ENCODE measurements at regions not wholly inside any gene's neighbourhood (a gene's known extent, or its start where the extent isn't known, plus 50 kb on each side); places are given as distances from the start of the nearest gene placed in this dataset.

- H3K4me3 ChIP-seq, result no peak overlapping the region
- no peak for DNase-seq (ENCODE audit: low read depth, low spot score)
- H3K27ac ChIP-seq, result no peak overlapping the region
- H3K9me3 ChIP-seq (ENCODE audit: low read depth, low read length), result no peaks in the 10 kb centered on the region
- no peak for TF ChIP-seq POLR2AphosphoS5 (IDR thresholded peaks at IDR 0.05; ENCODE audit: borderline replicate concordance, low read depth, low read length)
- no peak overlapping the region for H3K9ac ChIP-seq (ENCODE audit: insufficient read length)
- no peaks in the 10 kb centered on the region for H3K36me3 ChIP-seq (ENCODE audit: insufficient read depth, low read length)
Observed at GRCh38 chr11:44450295-44450932, 115.0 kb upstream of the CD82 start.

- Histone ChIP-seq H3K9ac (ENCODE audit: insufficient read length) (no peak overlapping the region), H3K9me3 (ENCODE audit: low read depth, low read length) (no peaks in the 10 kb centered on the region), H3K36me3 (ENCODE audit: insufficient read depth, low read length) (no peaks in the 10 kb centered on the region), H3K27ac (no peak overlapping the region), H3K4me3 (no peak overlapping the region)
- TF ChIP-seq EZH2 (IDR thresholded peaks at IDR 0.05) (no peak), POLR2AphosphoS5 (IDR thresholded peaks at IDR 0.05; ENCODE audit: borderline replicate concordance, low read depth, low read length) (no peak), FOXP2 (optimal IDR thresholded peaks at IDR 0.05; ENCODE audit: control extremely low read depth, extremely low read length, insufficient read depth) (no peak)
- no peak for DNase-seq (ENCODE audit: low read depth, low spot score)
Observed at GRCh38 chr11:44451706-44452105, 113.8 kb upstream of the CD82 start.

- no peak overlapping the region for H3K27ac ChIP-seq
- no peaks in the 10 kb centered on the region for H3K36me3 ChIP-seq (ENCODE audit: insufficient read depth, low read length)
- no peaks in the 10 kb centered on the region for H3K9me3 ChIP-seq (ENCODE audit: low read depth, low read length)
- H3K4me3 ChIP-seq, result no peak overlapping the region
- H3K9ac ChIP-seq (ENCODE audit: insufficient read length), result no peak overlapping the region
- DNase-seq (ENCODE audit: low read depth, low spot score), result no peak
- no peak for TF ChIP-seq FOXP2 (optimal IDR thresholded peaks at IDR 0.05; ENCODE audit: control extremely low read depth, extremely low read length, insufficient read depth)
- TF ChIP-seq POLR2AphosphoS5 (IDR thresholded peaks at IDR 0.05; ENCODE audit: borderline replicate concordance, low read depth, low read length), result no peak
- TF ChIP-seq EZH2 (IDR thresholded peaks at IDR 0.05), result no peak
Observed at GRCh38 chr11:44452827-44453572, 112.5 kb upstream of the CD82 start.

GRCh38 chr11:44453871-44454270, 111.6 kb upstream of the CD82 start:
- Histone ChIP-seq H3K27ac (no peak overlapping the region), H3K9ac (ENCODE audit: insufficient read length) (no peak overlapping the region), H3K4me3 (no peak overlapping the region), H3K9me3 (ENCODE audit: low read depth, low read length) (no peaks in the 10 kb centered on the region), H3K36me3 (ENCODE audit: insufficient read depth, low read length) (no peaks in the 10 kb centered on the region)
- TF ChIP-seq POLR2AphosphoS5 (IDR thresholded peaks at IDR 0.05; ENCODE audit: borderline replicate concordance, low read depth, low read length) (no peak), FOXP2 (optimal IDR thresholded peaks at IDR 0.05; ENCODE audit: control extremely low read depth, extremely low read length, insufficient read depth) (no peak), EZH2 (IDR thresholded peaks at IDR 0.05) (no peak)
- DNase-seq (ENCODE audit: low read depth, low spot score), result no peak

GRCh38 chr11:44454666-44455065, 110.8 kb upstream of the CD82 start:
- H3K27ac ChIP-seq, result no peak overlapping the region
- no peak overlapping the region for H3K9ac ChIP-seq (ENCODE audit: insufficient read length)
- H3K9me3 ChIP-seq (ENCODE audit: low read depth, low read length), result no peaks in the 10 kb centered on the region
- no peak overlapping the region for H3K4me3 ChIP-seq
- TF ChIP-seq FOXP2 (optimal IDR thresholded peaks at IDR 0.05; ENCODE audit: control extremely low read depth, extremely low read length, insufficient read depth), result no peak
- H3K36me3 ChIP-seq (ENCODE audit: insufficient read depth, low read length), result no peaks in the 10 kb centered on the region
- no peak for DNase-seq (ENCODE audit: low read depth, low spot score)

GRCh38 chr11:44456544-44457300, 108.7 kb upstream of the CD82 start:
- TF ChIP-seq FOXP2 (optimal IDR thresholded peaks at IDR 0.05; ENCODE audit: control extremely low read depth, extremely low read length, insufficient read depth) (no peak), EZH2 (IDR thresholded peaks at IDR 0.05) (no peak), POLR2AphosphoS5 (IDR thresholded peaks at IDR 0.05; ENCODE audit: borderline replicate concordance, low read depth, low read length) (no peak)
- no peak overlapping the region for H3K9ac ChIP-seq (ENCODE audit: insufficient read length)
- no peak overlapping the region for H3K27ac ChIP-seq
- no peak for DNase-seq (ENCODE audit: low read depth, low spot score)
- H3K36me3 ChIP-seq (ENCODE audit: insufficient read depth, low read length), result no peaks in the 10 kb centered on the region
- no peaks in the 10 kb centered on the region for H3K9me3 ChIP-seq (ENCODE audit: low read depth, low read length)
- H3K4me3 ChIP-seq, result no peak overlapping the region

- no peak overlapping the region for H3K4me3 ChIP-seq
- no peak for DNase-seq (ENCODE audit: low read depth, low spot score)
- no peak overlapping the region for H3K9ac ChIP-seq (ENCODE audit: insufficient read length)
- TF ChIP-seq POLR2AphosphoS5 (IDR thresholded peaks at IDR 0.05; ENCODE audit: borderline replicate concordance, low read depth, low read length), result no peak
- TF ChIP-seq EZH2 (IDR thresholded peaks at IDR 0.05), result no peak
- TF ChIP-seq FOXP2 (optimal IDR thresholded peaks at IDR 0.05; ENCODE audit: control extremely low read depth, extremely low read length, insufficient read depth), result no peak
- no peaks in the 10 kb centered on the region for H3K36me3 ChIP-seq (ENCODE audit: insufficient read depth, low read length)
- H3K27ac ChIP-seq, result no peak overlapping the region
- no peaks in the 10 kb centered on the region for H3K9me3 ChIP-seq (ENCODE audit: low read depth, low read length)
Observed at GRCh38 chr11:44457862-44458261, 107.6 kb upstream of the CD82 start.

- H3K9me3 ChIP-seq (ENCODE audit: low read depth, low read length), result no peaks in the 10 kb centered on the region
- TF ChIP-seq FOXP2 (optimal IDR thresholded peaks at IDR 0.05; ENCODE audit: control extremely low read depth, extremely low read length, insufficient read depth), result no peak
- no peak for TF ChIP-seq POLR2AphosphoS5 (IDR thresholded peaks at IDR 0.05; ENCODE audit: borderline replicate concordance, low read depth, low read length)
- no peak for TF ChIP-seq EZH2 (IDR thresholded peaks at IDR 0.05)
- no peaks in the 10 kb centered on the region for H3K36me3 ChIP-seq (ENCODE audit: insufficient read depth, low read length)
- H3K9ac ChIP-seq (ENCODE audit: insufficient read length), result no peak overlapping the region
- no peak overlapping the region for H3K4me3 ChIP-seq
- H3K27ac ChIP-seq, result no peak overlapping the region
- no peak for DNase-seq (ENCODE audit: low read depth, low spot score)
Observed at GRCh38 chr11:44463751-44464150, 101.7 kb upstream of the CD82 start.

All from SK-N-MC (cell line).